ENCODE measurements at regions not wholly inside any gene's neighbourhood (a gene's known extent, or its start where the extent isn't known, plus 50 kb on each side); places are given as distances from the start of the nearest gene placed in this dataset.

DNA sequence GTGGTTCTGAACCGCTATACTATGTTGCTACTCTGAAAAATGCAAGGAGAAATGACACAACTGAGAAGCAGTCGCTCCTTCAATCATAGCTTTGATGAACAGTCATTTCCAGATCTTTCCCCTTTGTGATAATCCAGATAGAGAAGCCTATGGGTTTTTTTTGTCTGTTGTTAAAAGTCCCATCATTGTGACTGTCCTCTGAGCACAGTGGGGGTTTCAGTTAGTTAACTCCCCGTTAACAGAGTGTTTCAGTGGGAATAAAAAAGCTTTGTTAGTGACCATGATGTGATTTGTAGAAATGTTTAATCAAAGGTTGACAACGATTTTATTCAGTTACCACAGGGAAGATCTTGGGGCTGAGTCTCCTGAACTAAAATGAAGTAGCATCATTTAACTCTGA lies 176.2 kb upstream of the MAOA start:
- no peaks in the 10 kb centered on the region for H3K4me1 ChIP-seq (ENCODE audit: control insufficient read depth in 4 of 4, insufficient read depth in 4 of 4, low read length in 3 of 4)
- H3K27ac ChIP-seq (ENCODE audit: low read depth in 1 of 2, low read length in 2 of 2): no peak overlapping the region
- no peak overlapping the region for H3K9ac ChIP-seq (ENCODE audit: low read depth in 1 of 2, low read length in 2 of 2)
- H3K27me3 ChIP-seq (ENCODE audit: control insufficient read depth in 4 of 4, insufficient read depth in 4 of 4, low read length in 3 of 4): peaks cover 0 to 5% (median 0%) of the 10 kb centered on the region in 4 donors
- no peaks in the 10 kb centered on the region for H3K36me3 ChIP-seq (ENCODE audit: control insufficient read depth in 4 of 4, insufficient read depth in 3 of 4, low read depth in 1 of 4, low read length in 3 of 4)
- 58% methylated on average over 4 of the region's 4 CpGs for WGBS
- no peaks in the 10 kb centered on the region for H3K9me3 ChIP-seq (ENCODE audit: control insufficient read depth in 4 of 4, low read length in 3 of 4)
- TF ChIP-seq JUND (IDR thresholded peaks at IDR 0.05) (no peak), FOXA1 (IDR thresholded peaks at IDR 0.05) (no peak), EGR1 (IDR thresholded peaks at IDR 0.05; ENCODE audit: low read depth in 2 of 2) (no peak), HNF4A (conservative IDR thresholded peaks at IDR 0.05) (no peak), YY1 (IDR thresholded peaks at IDR 0.05) (no peak), RXRA (IDR thresholded peaks at IDR 0.05) (no peak), HNF4G (IDR thresholded peaks at IDR 0.05) (no peak)
- TF ChIP-seq, protein P1, sequence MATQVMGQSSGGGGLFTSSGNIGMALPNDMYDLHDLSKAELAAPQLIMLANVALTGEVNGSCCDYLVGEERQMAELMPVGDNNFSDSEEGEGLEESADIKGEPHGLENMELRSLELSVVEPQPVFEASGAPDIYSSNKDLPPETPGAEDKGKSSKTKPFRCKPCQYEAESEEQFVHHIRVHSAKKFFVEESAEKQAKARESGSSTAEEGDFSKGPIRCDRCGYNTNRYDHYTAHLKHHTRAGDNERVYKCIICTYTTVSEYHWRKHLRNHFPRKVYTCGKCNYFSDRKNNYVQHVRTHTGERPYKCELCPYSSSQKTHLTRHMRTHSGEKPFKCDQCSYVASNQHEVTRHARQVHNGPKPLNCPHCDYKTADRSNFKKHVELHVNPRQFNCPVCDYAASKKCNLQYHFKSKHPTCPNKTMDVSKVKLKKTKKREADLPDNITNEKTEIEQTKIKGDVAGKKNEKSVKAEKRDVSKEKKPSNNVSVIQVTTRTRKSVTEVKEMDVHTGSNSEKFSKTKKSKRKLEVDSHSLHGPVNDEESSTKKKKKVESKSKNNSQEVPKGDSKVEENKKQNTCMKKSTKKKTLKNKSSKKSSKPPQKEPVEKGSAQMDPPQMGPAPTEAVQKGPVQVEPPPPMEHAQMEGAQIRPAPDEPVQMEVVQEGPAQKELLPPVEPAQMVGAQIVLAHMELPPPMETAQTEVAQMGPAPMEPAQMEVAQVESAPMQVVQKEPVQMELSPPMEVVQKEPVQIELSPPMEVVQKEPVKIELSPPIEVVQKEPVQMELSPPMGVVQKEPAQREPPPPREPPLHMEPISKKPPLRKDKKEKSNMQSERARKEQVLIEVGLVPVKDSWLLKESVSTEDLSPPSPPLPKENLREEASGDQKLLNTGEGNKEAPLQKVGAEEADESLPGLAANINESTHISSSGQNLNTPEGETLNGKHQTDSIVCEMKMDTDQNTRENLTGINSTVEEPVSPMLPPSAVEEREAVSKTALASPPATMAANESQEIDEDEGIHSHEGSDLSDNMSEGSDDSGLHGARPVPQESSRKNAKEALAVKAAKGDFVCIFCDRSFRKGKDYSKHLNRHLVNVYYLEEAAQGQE (IDR thresholded peaks at IDR 0.05): no peak
- TF ChIP-seq, protein P2, sequence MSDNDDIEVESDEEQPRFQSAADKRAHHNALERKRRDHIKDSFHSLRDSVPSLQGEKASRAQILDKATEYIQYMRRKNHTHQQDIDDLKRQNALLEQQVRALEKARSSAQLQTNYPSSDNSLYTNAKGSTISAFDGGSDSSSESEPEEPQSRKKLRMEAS (IDR thresholded peaks at IDR 0.05): no peak
- DNase-seq (ENCODE audit: low spot score): no peak
- H3K4me3 ChIP-seq (ENCODE audit: low read depth in 1 of 3, low read length in 3 of 3): no peak overlapping the region

DNA sequence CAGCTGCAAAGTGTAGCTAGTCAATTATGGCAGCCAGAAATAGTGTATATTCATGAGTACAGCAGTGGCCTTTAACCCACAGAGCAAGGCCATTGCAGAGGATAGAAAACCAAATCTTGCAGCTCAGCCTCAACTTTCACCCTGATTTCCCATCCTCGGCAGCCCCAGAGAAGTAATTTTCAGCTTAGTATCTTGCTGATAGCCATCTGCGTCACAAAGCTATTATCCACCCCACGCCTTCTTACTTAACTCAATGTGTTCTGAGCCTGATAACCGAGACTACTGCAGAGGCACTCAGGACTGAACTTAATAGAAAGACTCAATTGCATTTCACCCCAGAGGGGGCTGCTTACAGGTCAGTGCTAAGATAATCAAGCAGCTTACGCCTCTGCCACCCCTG lies 174.5 kb upstream of the MAOA start:
- TF ChIP-seq, protein P2 (IDR thresholded peaks at IDR 0.05): no peak
- TF ChIP-seq JUND (IDR thresholded peaks at IDR 0.05) (no peak), EGR1 (IDR thresholded peaks at IDR 0.05; ENCODE audit: low read depth in 2 of 2) (no peak), RXRA (IDR thresholded peaks at IDR 0.05) (no peak), HNF4G (IDR thresholded peaks at IDR 0.05) (no peak)
- TF ChIP-seq, protein P3, sequence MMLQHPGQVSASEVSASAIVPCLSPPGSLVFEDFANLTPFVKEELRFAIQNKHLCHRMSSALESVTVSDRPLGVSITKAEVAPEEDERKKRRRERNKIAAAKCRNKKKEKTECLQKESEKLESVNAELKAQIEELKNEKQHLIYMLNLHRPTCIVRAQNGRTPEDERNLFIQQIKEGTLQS (IDR thresholded peaks at IDR 0.05): no peak
- Histone ChIP-seq H3K4me3 (ENCODE audit: low read depth in 1 of 3, low read length in 3 of 3) (no peak overlapping the region), H3K9ac (ENCODE audit: low read depth in 1 of 2, low read length in 2 of 2) (no peak overlapping the region), H3K36me3 (ENCODE audit: control insufficient read depth in 4 of 4, insufficient read depth in 3 of 4, low read depth in 1 of 4, low read length in 3 of 4) (no peaks in the 10 kb centered on the region), H3K9me3 (ENCODE audit: control insufficient read depth in 4 of 4, low read length in 3 of 4) (no peaks in the 10 kb centered on the region), H3K4me1 (ENCODE audit: control insufficient read depth in 4 of 4, insufficient read depth in 4 of 4, low read length in 3 of 4) (no peaks in the 10 kb centered on the region), H3K27me3 (ENCODE audit: control insufficient read depth in 4 of 4, insufficient read depth in 4 of 4, low read length in 3 of 4) (peaks cover 0 to under 1% (median 0%) of the 10 kb centered on the region in 4 donors), H3K27ac (ENCODE audit: low read depth in 1 of 2, low read length in 2 of 2) (no peak overlapping the region)
- 78% methylated on average over 5 of the region's 5 CpGs for WGBS
- DNase-seq (ENCODE audit: low spot score): no peak

DNA sequence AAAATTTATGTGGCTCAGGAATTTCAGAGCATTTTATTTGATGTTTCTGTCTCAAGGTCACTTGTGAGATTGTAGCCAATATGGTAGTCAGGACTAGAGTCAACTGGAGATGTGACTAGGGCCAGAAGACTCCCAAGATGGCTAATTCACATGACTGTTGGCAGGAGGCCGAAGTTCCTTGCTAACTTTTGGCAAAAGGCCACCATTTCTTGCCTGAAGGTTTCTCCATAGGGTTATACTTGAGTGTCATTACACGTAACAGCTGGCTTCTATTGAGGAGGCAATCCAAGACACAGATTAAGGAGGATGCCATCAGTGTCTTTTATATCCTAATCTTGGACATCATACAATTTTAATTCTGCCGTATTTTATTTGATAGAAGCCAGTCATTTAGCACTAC lies 162.3 kb upstream of the MAOA start:
- Histone ChIP-seq H3K9ac (ENCODE audit: low read depth in 1 of 2, low read length in 2 of 2) (no peak overlapping the region), H3K27me3 (ENCODE audit: control insufficient read depth in 4 of 4, insufficient read depth in 4 of 4, low read length in 3 of 4) (no peaks in the 10 kb centered on the region), H3K4me1 (ENCODE audit: control insufficient read depth in 4 of 4, insufficient read depth in 4 of 4, low read length in 3 of 4) (no peaks in the 10 kb centered on the region), H3K36me3 (ENCODE audit: control insufficient read depth in 4 of 4, insufficient read depth in 3 of 4, low read depth in 1 of 4, low read length in 3 of 4) (no peaks in the 10 kb centered on the region), H3K4me3 (ENCODE audit: low read depth in 1 of 3, low read length in 3 of 3) (no peak overlapping the region), H3K9me3 (ENCODE audit: control insufficient read depth in 4 of 4, low read length in 3 of 4) (no peaks in the 10 kb centered on the region), H3K27ac (ENCODE audit: low read depth in 1 of 2, low read length in 2 of 2) (no peak overlapping the region)
- 43% methylated on average over 3 of the region's 3 CpGs for WGBS
- no peak for DNase-seq (ENCODE audit: low spot score)
- no peak for TF ChIP-seq HNF4A (conservative IDR thresholded peaks at IDR 0.05)
- TF ChIP-seq, protein P1 (IDR thresholded peaks at IDR 0.05): no peak
- TF ChIP-seq YY1 (IDR thresholded peaks at IDR 0.05): no peak
- TF ChIP-seq FOXA1 (IDR thresholded peaks at IDR 0.05): no peak
- TF ChIP-seq EGR1 (IDR thresholded peaks at IDR 0.05; ENCODE audit: low read depth in 2 of 2): no peak
- TF ChIP-seq, protein P4, sequence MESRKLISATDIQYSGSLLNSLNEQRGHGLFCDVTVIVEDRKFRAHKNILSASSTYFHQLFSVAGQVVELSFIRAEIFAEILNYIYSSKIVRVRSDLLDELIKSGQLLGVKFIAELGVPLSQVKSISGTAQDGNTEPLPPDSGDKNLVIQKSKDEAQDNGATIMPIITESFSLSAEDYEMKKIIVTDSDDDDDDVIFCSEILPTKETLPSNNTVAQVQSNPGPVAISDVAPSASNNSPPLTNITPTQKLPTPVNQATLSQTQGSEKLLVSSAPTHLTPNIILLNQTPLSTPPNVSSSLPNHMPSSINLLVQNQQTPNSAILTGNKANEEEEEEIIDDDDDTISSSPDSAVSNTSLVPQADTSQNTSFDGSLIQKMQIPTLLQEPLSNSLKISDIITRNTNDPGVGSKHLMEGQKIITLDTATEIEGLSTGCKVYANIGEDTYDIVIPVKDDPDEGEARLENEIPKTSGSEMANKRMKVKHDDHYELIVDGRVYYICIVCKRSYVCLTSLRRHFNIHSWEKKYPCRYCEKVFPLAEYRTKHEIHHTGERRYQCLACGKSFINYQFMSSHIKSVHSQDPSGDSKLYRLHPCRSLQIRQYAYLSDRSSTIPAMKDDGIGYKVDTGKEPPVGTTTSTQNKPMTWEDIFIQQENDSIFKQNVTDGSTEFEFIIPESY (IDR thresholded peaks at IDR 0.05): no peak
- TF ChIP-seq, protein P3 (IDR thresholded peaks at IDR 0.05): no peak
- no peak for TF ChIP-seq NR2F2 (IDR thresholded peaks at IDR 0.05)
- no peak for TF ChIP-seq FOXA2 (IDR thresholded peaks at IDR 0.05)
- no peak for TF ChIP-seq RAD21 (IDR thresholded peaks at IDR 0.05)
- TF ChIP-seq, protein P5, sequence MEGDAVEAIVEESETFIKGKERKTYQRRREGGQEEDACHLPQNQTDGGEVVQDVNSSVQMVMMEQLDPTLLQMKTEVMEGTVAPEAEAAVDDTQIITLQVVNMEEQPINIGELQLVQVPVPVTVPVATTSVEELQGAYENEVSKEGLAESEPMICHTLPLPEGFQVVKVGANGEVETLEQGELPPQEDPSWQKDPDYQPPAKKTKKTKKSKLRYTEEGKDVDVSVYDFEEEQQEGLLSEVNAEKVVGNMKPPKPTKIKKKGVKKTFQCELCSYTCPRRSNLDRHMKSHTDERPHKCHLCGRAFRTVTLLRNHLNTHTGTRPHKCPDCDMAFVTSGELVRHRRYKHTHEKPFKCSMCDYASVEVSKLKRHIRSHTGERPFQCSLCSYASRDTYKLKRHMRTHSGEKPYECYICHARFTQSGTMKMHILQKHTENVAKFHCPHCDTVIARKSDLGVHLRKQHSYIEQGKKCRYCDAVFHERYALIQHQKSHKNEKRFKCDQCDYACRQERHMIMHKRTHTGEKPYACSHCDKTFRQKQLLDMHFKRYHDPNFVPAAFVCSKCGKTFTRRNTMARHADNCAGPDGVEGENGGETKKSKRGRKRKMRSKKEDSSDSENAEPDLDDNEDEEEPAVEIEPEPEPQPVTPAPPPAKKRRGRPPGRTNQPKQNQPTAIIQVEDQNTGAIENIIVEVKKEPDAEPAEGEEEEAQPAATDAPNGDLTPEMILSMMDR (IDR thresholded peaks at IDR 0.05; ENCODE audit: low read depth, low read length, missing input control): no peak
- TF ChIP-seq JUND (IDR thresholded peaks at IDR 0.05): no peak

All from liver (tissue), 8 donors.